HEK293 (cell line): ENCODE measurements at regions not wholly inside any gene's neighbourhood (a gene's known extent, or its start where the extent isn't known, plus 50 kb on each side); places are given as distances from the start of the nearest gene placed in this dataset.

Experiments used
- CTCF ChIA-PET: fragments of 350-600 bp; formaldehyde crosslinking; extraction: SDS; loops from one replicate; lab custom pipeline; 2021; ENCODE audit warnings: antibody characterized with exemption; lab: Yijun Ruan, JAX
- POLR2A ChIA-PET: fragments of 300-600 bp; formaldehyde crosslinking; extraction: SDS; loops from one replicate; lab custom pipeline; 2020; ENCODE audit warnings: antibody characterized with exemption, inconsistent platforms; lab: Yijun Ruan, JAX
- H3K27ac ChIP-seq: fragments of 200-500 bp; sonication (Bioruptor generic); 2 replicates; pipeline ENCODE4 v1.5.1; 2014; ENCODE audit warnings: low read depth, low read length, control low read depth, inconsistent platforms; ENCODE audit errors: extremely low read depth
- H3K36me3 ChIP-seq, 2 experiments: fragments of 200-500 bp in 1 of 2; sonication (Bioruptor generic) in 1 of 2; 1 replicate in 1 of 2; 2 replicates in 1 of 2; pipeline ENCODE4 v1.5.1; 2014 to 2017; ENCODE audit warnings: inconsistent platforms in 2 of 2, low read length in 2 of 2; ENCODE audit not compliant: control insufficient read depth in 2 of 2, insufficient read depth in 1 of 2
- H3K4me1 ChIP-seq: fragments of 200-500 bp; sonication (Bioruptor generic); 2 replicates; pipeline ENCODE4 v1.5.1; 2014; ENCODE audit warnings: mild to moderate bottlenecking, low read length, inconsistent platforms; ENCODE audit not compliant: control insufficient read depth, insufficient read depth
- H3K4me3 ChIP-seq: 2 replicates; pipeline ENCODE4 v1.5.1; 2011; ENCODE audit warnings: low read depth, mild to moderate bottlenecking, control low read depth, low read length, moderate library complexity
- H3K9me3 ChIP-seq: fragments of 200-500 bp; sonication (Bioruptor generic); 2 replicates; pipeline ENCODE4 v1.5.1; 2014; ENCODE audit warnings: low read depth, low read length, inconsistent platforms; ENCODE audit not compliant: control insufficient read depth, insufficient read depth
- KLF7 ChIP-seq: fragments of 450-650 bp; formaldehyde crosslinking; IDR thresholded peaks from 2 replicates; pipeline ENCODE4 v1.5.1; 2016; ENCODE audit warnings: missing biosample characterization, missing genetic modification characterization, borderline replicate concordance
- SP3 ChIP-seq: fragments of 450-650 bp; formaldehyde crosslinking; IDR thresholded peaks from 2 replicates; pipeline ENCODE4 v1.5.1; 2016; ENCODE audit warnings: missing biosample characterization, missing genetic modification characterization
- ZBTB17 ChIP-seq: fragments of 450-650 bp; formaldehyde crosslinking; IDR thresholded peaks from 2 replicates; pipeline ENCODE4 v1.5.1; 2016; ENCODE audit warnings: missing biosample characterization, missing genetic modification characterization
- ZFP37 ChIP-seq: fragments of 450-650 bp; formaldehyde crosslinking; IDR thresholded peaks from 2 replicates; pipeline ENCODE4 v1.5.1; 2016; ENCODE audit warnings: missing biosample characterization, missing genetic modification characterization
- ZNF121 ChIP-seq: fragments of 450-650 bp; formaldehyde crosslinking; IDR thresholded peaks from 2 replicates; pipeline ENCODE4 v1.5.1; 2016; ENCODE audit warnings: missing biosample characterization, missing genetic modification characterization
- ZNF138 ChIP-seq: fragments of 450-650 bp; formaldehyde crosslinking; IDR thresholded peaks from 2 replicates; pipeline ENCODE4 v1.5.1; 2016; ENCODE audit warnings: missing biosample characterization, missing genetic modification characterization, borderline replicate concordance
- ZNF155 ChIP-seq: fragments of 450-650 bp; formaldehyde crosslinking; IDR thresholded peaks from 2 replicates; pipeline ENCODE4 v1.5.1; 2016; ENCODE audit warnings: missing biosample characterization, missing genetic modification characterization
- ZNF24 ChIP-seq: fragments of 450-650 bp; formaldehyde crosslinking; IDR thresholded peaks from 2 replicates; pipeline ENCODE4 v1.5.1; 2016; ENCODE audit warnings: missing biosample characterization, missing genetic modification characterization
- ZNF292 ChIP-seq: fragments of 450-650 bp; formaldehyde crosslinking; IDR thresholded peaks from 2 replicates; pipeline ENCODE4 v1.5.1; 2016; ENCODE audit warnings: low read depth, missing biosample characterization, missing genetic modification characterization, borderline replicate concordance
- ZNF510 ChIP-seq: fragments of 450-650 bp; formaldehyde crosslinking; IDR thresholded peaks from 2 replicates; pipeline ENCODE4 v1.5.1; 2018; ENCODE audit warnings: mild to moderate bottlenecking, missing genetic modification characterization, missing biosample characterization; ENCODE audit not compliant: insufficient replicate concordance
- ZNF529 ChIP-seq: fragments of 450-650 bp; formaldehyde crosslinking; IDR thresholded peaks from 2 replicates; pipeline ENCODE4 v1.5.1; 2017; ENCODE audit warnings: missing genetic modification characterization, missing biosample characterization; ENCODE audit not compliant: insufficient replicate concordance
- ZNF621 ChIP-seq: fragments of 450-650 bp; formaldehyde crosslinking; IDR thresholded peaks from 2 replicates; pipeline ENCODE4 v1.5.1; 2017; ENCODE audit warnings: missing biosample characterization, missing genetic modification characterization
- ZNF626 ChIP-seq: fragments of 450-650 bp; sonication (Bioruptor Pico); formaldehyde crosslinking; IDR thresholded peaks from 2 replicates; pipeline ENCODE4 v1.5.1; 2018; ENCODE audit warnings: missing biosample characterization, missing genetic modification characterization, inconsistent platforms
- ZNF654 ChIP-seq: fragments of 450-650 bp; formaldehyde crosslinking; IDR thresholded peaks from 2 replicates; pipeline ENCODE4 v1.5.1; 2016; ENCODE audit warnings: low read depth, missing biosample characterization, missing genetic modification characterization
- ZSCAN16 ChIP-seq: fragments of 450-650 bp; formaldehyde crosslinking; IDR thresholded peaks from 2 replicates; pipeline ENCODE4 v1.5.1; 2016; ENCODE audit warnings: missing biosample characterization, missing genetic modification characterization
- TF ChIP-seq, protein P1 (sequence below): fragments of 450-650 bp; formaldehyde crosslinking; IDR thresholded peaks from 2 replicates; pipeline ENCODE4 v1.5.1; 2016; ENCODE audit warnings: missing biosample characterization, missing genetic modification characterization
- TF ChIP-seq, protein P2 (sequence below): fragments of 450-650 bp; formaldehyde crosslinking; conservative IDR thresholded peaks from 2 replicates; pipeline ENCODE4 v1.5.1; 2016; ENCODE audit warnings: low read depth, missing biosample characterization, missing genetic modification characterization
- TF ChIP-seq, protein P3 (sequence below): fragments of 450-650 bp; formaldehyde crosslinking; IDR thresholded peaks from 2 replicates; pipeline ENCODE4 v1.5.1; 2016; ENCODE audit warnings: missing biosample characterization, missing genetic modification characterization

DNA sequence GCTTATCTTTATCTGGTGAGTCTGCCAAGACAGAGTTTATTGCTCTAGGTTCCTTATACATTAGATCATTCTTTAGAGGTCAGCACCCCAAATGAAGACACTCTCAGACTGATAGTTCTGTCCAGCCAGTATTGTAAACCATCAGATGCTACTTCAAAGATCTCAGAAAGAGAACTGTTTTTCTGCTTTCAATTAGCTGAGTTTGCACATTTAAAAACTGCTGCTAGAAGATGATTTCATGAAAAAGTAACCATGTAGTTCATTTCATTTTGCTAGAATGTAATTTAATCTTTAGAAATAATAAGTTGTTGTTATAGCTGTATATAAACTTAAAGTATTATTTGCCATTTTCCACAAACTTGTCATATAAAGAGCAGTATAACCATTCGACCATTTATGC is 344.5 kb upstream of the ATP5MC3 start:
- Histone ChIP-seq H3K36me3 (no peaks in the 10 kb centered on the region), H3K27ac (no peak overlapping the region), H3K4me1 (peaks cover 3% of the 10 kb centered on the region; the same call in 1 of the 2 replicates)
- no peak for TF ChIP-seq ZNF24 (tag by site-specific recombination)
- no peak for TF ChIP-seq ZNF626 (tag by site-specific recombination)
- no peak for TF ChIP-seq ZBTB17 (tag by site-specific recombination)
- no peak for TF ChIP-seq ZNF155 (tag by site-specific recombination)
- TF ChIP-seq ZNF121 (tag by site-specific recombination), result no peak
- TF ChIP-seq KLF7, result no peak
- TF ChIP-seq, protein P1, sequence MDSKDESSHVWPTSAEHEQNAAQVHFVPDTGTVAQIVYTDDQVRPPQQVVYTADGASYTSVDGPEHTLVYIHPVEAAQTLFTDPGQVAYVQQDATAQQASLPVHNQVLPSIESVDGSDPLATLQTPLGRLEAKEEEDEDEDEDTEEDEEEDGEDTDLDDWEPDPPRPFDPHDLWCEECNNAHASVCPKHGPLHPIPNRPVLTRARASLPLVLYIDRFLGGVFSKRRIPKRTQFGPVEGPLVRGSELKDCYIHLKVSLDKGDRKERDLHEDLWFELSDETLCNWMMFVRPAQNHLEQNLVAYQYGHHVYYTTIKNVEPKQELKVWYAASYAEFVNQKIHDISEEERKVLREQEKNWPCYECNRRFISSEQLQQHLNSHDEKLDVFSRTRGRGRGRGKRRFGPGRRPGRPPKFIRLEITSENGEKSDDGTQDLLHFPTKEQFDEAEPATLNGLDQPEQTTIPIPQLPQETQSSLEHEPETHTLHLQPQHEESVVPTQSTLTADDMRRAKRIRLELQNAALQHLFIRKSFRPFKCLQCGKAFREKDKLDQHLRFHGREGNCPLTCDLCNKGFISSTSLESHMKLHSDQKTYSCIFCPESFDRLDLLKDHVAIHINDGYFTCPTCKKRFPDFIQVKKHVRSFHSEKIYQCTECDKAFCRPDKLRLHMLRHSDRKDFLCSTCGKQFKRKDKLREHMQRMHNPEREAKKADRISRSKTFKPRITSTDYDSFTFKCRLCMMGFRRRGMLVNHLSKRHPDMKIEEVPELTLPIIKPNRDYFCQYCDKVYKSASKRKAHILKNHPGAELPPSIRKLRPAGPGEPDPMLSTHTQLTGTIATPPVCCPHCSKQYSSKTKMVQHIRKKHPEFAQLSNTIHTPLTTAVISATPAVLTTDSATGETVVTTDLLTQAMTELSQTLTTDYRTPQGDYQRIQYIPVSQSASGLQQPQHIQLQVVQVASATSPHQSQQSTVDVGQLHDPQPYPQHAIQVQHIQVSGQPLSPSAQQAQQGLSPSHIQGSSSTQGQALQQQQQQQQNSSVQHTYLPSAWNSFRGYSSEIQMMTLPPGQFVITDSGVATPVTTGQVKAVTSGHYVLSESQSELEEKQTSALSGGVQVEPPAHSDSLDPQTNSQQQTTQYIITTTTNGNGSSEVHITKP (tag by site-specific recombination), result no peak
- TF ChIP-seq ZFP37 (tag by site-specific recombination), result no peak
- TF ChIP-seq ZNF654 (tag by site-specific recombination), result no peak
- no peak for TF ChIP-seq ZNF529 (tag by site-specific recombination)
- TF ChIP-seq ZNF292 (tag by site-specific recombination), result no peak
- TF ChIP-seq ZNF621 (tag by site-specific recombination), result no peak
- TF ChIP-seq, protein P2, sequence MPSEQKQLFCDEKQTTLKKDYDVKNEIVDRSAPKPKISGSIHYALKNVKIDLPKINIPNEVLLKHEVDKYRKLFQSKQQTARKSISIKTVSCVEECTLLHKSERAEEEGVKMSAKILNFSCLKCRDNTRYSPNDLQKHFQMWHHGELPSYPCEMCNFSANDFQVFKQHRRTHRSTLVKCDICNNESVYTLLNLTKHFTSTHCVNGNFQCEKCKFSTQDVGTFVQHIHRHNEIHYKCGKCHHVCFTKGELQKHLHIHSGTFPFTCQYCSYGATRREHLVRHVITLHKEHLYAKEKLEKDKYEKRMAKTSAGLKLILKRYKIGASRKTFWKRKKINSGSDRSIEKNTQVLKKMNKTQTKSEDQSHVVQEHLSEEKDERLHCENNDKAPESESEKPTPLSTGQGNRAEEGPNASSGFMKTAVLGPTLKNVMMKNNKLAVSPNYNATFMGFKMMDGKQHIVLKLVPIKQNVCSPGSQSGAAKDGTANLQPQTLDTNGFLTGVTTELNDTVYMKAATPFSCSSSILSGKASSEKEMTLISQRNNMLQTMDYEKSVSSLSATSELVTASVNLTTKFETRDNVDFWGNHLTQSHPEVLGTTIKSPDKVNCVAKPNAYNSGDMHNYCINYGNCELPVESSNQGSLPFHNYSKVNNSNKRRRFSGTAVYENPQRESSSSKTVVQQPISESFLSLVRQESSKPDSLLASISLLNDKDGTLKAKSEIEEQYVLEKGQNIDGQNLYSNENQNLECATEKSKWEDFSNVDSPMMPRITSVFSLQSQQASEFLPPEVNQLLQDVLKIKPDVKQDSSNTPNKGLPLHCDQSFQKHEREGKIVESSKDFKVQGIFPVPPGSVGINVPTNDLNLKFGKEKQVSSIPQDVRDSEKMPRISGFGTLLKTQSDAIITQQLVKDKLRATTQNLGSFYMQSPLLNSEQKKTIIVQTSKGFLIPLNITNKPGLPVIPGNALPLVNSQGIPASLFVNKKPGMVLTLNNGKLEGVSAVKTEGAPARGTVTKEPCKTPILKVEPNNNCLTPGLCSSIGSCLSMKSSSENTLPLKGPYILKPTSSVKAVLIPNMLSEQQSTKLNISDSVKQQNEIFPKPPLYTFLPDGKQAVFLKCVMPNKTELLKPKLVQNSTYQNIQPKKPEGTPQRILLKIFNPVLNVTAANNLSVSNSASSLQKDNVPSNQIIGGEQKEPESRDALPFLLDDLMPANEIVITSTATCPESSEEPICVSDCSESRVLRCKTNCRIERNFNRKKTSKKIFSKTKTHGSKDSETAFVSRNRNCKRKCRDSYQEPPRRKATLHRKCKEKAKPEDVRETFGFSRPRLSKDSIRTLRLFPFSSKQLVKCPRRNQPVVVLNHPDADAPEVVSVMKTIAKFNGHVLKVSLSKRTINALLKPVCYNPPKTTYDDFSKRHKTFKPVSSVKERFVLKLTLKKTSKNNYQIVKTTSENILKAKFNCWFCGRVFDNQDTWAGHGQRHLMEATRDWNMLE (tag by site-specific recombination), result no peak
- TF ChIP-seq, protein P3, sequence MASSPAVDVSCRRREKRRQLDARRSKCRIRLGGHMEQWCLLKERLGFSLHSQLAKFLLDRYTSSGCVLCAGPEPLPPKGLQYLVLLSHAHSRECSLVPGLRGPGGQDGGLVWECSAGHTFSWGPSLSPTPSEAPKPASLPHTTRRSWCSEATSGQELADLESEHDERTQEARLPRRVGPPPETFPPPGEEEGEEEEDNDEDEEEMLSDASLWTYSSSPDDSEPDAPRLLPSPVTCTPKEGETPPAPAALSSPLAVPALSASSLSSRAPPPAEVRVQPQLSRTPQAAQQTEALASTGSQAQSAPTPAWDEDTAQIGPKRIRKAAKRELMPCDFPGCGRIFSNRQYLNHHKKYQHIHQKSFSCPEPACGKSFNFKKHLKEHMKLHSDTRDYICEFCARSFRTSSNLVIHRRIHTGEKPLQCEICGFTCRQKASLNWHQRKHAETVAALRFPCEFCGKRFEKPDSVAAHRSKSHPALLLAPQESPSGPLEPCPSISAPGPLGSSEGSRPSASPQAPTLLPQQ (tag by site-specific recombination), result no peak
- no peak for TF ChIP-seq ZSCAN16 (tag by site-specific recombination)
- TF ChIP-seq SP3 (tag by site-specific recombination), result no peak
- TF ChIP-seq ZNF138 (tag by site-specific recombination), result no peak
- no peak for TF ChIP-seq ZNF510 (tag by site-specific recombination)
- TF ChIP-seq, all 188 proteins: peak for 0
- ChIA-PET CTCF (interaction anchor here (0.6 to 1.0 kb wide), 2 partner anchors 11 to 112 kb away, joined by 3 to 4 read pairs; no protein-coding TSS in a partner anchor), POLR2A (no interaction called here)
- Histone ChIP-seq H3K9me3 (no peaks in the 10 kb centered on the region), H3K4me3 (no peak overlapping the region)
